GM13977 (cell line): ENCODE measurements at regions not wholly inside any gene's neighbourhood (a gene's known extent, or its start where the extent isn't known, plus 50 kb on each side); places are given as distances from the start of the nearest gene placed in this dataset.

Experiments
- DNase-seq: peaks from one replicate; pipeline ENCODE4 v3.0.0; 2012; ENCODE audit warnings: low spot score
- CTCF ChIP-seq: IDR thresholded peaks from 2 replicates; pipeline ENCODE4 v1.5.1; 2012; ENCODE audit warnings: mild to moderate bottlenecking, control low read depth; ENCODE audit not compliant: insufficient read depth; ENCODE audit errors: extremely low read depth, missing control alignments
- in situ Hi-C: fragments of 300-500 bp; cut with MboI; formaldehyde crosslinking; loops from one replicate; pipeline ENCODE4 v1.12.0; 2022; ENCODE audit warnings: low sequenced_read_pairs, low pct_unique_long_range_greater_than_20kb, mixed read lengths, inconsistent platforms; ENCODE audit not compliant: unreplicated experiment

GRCh38 chr7:109842386-109842785 lies 1248.5 kb upstream of the LRRN3 start:
- in situ Hi-C loops, result no loop called here

GRCh38 chr7:109844362-109844761 lies 1246.6 kb upstream of the LRRN3 start:
- DNase-seq, result no peak
- in situ Hi-C loops, result no loop called here
- TF ChIP-seq CTCF, result peak; percentile 42

More at GRCh38 chr7:109842386-109842785, 1248.5 kb upstream of the LRRN3 start:
- TF ChIP-seq CTCF, result no peak
- DNase-seq, result no peak

GRCh38 chr7:109864230-109864629 lies 1226.7 kb upstream of the LRRN3 start:
- in situ Hi-C loops, result no loop called here
- no peak for DNase-seq

GRCh38 chr7:109868215-109868860 lies 1222.6 kb upstream of the LRRN3 start:
- in situ Hi-C loops, result no loop called here
- DNase-seq, result no peak
- no peak for TF ChIP-seq CTCF

More at GRCh38 chr7:109864230-109864629, 1226.7 kb upstream of the LRRN3 start:
- no peak for TF ChIP-seq CTCF

- in situ Hi-C loops, result no loop called here
- DNase-seq, result no peak
- no peak for TF ChIP-seq CTCF
These were observed 1217.6 kb upstream of the LRRN3 start for GRCh38 chr7:109873296-109873695.

- TF ChIP-seq CTCF, result no peak
- in situ Hi-C loops, result no loop called here
- no peak for DNase-seq
These were observed 1211.6 kb upstream of the LRRN3 start for GRCh38 chr7:109879287-109879828.
